Hematopoietic multipotent progenitor cell (in vitro differentiated cells): ENCODE measurements at regions not wholly inside any gene's neighbourhood (a gene's known extent, or its start where the extent isn't known, plus 50 kb on each side); places are given as distances from the start of the nearest gene placed in this dataset.
"Not testable (repeated sequence)": the region's sequence is repeated elsewhere in the genome, so short reads cannot be mapped to it uniquely, and the experiment has no call there.

ENCODE experiments used
- DNase-seq, 3 donors: peaks; one replicate each; pipeline ENCODE4 v3.0.0-alpha.2; 2011 to 2015; ENCODE audit warnings: low read depth in 2 of 3, low spot score in 2 of 3

DNA sequence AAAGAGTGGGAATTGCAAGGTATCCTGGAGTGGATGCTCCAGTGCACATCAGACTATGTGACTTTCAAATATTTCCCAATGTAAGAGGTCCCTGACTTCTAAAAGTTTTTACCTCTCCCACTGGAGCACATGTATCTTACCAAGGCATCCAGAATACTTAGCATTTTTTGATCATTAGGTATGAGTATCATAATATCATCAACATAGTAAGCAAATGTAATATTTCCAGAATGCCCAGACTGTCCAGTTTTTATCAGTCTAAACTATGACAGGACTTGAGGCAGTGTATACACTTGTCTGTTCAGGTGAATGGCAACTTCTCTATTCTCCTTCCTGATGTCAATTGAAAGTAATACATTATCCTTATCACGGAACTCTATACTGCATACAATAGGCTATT is 924.6 kb upstream of the GJE1 start:
- no peak for DNase-seq

DNA sequence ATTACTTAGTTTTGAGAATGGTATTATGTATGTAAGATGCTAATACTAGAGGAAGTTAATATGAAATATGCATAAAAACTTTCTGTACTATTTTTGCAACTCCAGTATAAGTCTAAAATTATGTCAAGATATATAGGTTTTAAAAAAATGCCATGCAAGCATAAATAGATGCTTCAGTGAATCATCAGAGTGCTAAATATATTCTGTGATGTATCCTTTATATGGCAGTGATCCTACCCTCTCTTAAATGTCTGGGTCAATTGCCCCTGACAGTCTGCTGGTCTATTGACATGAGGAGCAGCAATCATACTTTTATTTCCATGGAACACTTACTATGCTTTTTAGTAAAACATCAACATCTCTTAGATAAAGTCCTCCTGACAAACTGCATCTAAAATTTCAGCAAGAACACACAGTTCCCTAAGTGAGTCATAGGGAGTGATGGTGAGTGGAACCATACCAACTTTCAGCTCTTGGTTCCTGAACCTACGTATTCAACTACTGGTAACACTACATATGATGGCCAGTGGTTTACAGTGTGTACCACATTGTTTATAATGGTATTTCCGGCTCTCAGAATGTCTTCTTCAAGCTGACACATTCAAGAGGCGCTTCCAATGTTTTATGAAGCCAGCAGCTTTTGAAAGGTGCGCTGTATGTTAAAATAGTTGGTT is 928.7 kb upstream of the GJE1 start:
- no peak for DNase-seq

DNA sequence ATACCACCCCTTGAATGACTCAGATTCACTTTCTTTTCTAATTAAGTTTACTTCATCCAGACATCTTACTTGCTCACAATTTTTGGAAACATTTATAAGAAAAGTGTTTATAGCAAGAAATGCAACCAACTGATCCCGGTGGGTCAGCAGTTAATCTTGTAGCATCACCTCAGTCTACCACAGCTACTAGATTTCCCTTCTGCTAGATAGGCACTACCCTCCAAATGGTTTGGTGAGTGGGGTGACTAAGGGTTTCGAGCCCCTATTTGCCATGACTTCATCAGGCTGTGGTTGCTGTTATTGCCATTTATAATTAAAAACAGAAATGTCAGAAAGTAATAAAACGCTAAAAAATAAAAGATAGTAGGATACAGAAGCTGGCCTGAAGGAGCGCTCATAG is 930.1 kb upstream of the GJE1 start:
- no peak for DNase-seq

DNA sequence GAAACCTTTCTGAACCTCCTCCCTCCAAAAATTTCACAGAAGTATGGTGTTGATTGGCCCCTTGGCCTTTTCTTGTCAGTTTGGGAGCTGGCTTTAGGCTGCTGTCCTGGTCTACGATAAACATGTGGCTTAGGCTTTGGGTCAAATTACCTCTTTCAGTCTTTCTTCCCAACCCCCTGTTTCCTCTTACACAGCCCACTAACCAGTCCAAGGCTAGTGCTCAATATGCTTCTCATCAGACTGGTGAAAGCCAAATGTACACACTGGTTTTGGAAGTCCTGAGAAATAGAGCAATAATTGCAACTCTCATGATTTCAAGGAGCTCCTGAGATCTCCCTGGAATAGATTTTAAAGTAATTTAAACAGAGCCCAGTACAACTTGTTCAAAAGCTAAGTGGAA is 933.7 kb upstream of the GJE1 start:
- DNase-seq = no peak

DNA sequence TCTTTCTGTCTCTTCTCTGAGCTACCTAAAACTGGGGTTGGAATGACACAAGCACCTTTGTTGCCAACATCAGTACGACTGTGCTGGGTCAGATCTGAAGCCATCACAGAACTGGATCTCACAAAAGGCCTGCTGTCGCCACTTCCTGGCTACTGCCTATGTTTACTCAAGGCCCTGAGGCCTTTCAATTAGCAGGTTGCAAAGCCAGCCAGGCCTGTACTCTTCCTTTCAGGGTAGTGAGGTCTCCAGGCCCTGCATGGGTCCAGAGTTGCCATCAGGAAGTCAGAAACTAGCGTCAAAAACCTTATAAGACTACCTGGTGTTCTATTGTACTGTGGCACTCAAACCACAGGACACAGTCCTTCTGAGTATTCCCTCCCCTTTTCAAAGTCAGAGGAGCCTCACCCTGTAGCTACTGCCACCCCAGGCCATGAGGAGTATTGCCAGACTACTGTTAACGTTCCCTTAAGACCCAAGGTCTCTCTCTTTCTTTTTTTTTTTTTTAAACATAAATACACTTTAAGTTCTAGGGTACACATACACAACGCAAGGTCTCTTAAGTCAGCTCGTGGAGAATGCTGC is 937.4 kb upstream of the GJE1 start:
- DNase-seq = no peak

DNA sequence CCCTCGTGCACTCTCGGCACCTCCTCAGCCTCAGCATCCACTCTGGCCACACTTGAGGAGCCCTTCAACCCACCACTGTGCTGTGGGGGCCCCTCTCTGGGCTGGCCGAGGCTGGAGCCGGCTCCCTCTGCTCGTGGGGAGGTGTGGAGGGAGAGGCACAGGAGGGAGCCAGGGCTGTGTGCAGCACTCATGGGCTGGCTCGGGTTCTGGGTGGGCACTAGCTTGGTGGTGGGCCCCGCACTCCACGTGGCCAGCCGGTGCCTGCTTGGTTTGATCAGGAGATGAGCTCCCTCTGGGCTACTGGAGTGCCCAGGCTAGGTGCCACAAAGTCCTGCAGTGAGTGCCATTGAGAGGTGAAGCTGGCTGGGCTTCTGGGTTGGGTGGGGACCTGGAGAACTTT is 949.4 kb upstream of the GJE1 start:
- DNase-seq = no peak

DNA sequence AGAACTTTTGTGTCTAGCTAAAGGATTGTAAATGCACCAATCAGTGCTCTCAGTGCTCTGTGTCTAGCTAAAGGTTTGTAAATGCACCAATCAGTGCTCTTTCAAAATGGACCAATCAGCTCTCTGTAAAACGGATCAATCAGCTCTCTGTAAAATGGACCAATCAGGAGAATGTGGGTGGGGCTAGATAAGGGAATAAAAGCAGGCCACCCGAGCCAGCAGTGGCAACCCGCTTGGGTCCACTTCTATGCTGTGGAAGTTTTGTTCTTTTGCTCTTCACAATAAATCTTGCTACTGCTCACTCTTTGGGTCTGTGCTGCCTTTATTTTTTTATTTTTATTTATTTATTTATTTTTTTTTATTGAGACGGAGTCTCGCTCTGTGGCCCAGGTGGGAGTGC is 957.3 kb upstream of the GJE1 start:
- DNase-seq = not testable (repeated sequence)

DNA sequence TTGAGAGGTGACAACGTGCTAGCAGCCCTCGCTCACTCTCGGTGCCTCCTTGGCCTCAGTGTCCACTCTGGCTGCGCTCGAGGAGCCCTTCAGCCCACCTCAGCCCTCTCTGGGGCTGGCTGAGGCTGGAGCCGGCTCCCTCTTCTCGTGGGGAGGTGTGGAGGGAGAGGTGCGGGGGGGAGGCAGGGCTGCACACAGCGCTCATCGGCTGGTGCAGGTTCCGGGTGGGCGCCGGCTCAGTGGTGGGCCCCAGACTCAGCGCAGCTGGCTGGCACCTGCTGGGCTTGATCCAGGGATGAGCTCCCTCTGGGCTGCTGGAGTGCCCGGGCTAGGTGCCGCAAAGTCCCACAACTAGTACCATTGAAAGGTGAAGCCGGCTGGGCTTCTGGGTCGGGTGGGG is 957.8 kb upstream of the GJE1 start:
- DNase-seq = no peak

DNA sequence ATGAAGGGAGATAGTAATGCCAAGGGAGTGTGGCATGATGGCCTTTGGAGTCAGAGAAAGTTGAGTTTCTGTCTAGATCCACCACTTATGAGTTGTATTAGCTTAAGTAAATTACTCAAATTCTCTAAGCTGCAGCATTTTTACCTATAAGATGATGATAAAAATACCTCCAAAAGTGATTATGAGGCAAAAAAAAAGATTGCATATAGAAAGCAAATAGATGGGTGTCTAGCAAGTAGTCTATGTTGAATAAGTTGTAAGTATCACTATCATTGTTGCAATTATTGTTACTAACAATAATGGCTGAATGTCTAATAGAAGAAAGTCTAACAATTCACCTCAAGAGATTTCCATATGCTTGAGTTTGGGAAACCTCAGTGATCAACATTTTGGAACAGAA is 959.2 kb upstream of the GJE1 start:
- DNase-seq = no peak

DNA sequence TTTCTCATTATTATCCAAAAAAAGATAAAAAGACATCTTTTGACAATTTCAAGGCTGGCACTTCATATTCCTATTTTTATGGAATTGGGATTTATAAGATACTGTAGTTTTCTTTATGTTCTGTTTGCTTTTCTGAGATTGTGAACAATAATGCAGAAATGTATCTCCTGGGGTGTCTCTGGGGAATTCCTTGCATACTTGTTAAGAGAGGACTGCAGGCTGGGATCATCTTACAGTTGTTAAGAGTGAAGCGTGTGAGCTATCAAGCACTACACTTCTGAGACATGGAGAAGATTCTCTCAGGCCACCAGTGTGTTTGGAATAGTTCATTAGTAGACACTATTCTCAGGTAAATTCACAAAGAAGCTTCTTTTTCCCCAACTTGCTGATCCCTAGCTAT is 963.3 kb upstream of the GJE1 start:
- no peak for DNase-seq

- DNase-seq = no peak
Observed at GRCh38 chr6:141167945-141168344, 964.8 kb upstream of the GJE1 start.

DNA sequence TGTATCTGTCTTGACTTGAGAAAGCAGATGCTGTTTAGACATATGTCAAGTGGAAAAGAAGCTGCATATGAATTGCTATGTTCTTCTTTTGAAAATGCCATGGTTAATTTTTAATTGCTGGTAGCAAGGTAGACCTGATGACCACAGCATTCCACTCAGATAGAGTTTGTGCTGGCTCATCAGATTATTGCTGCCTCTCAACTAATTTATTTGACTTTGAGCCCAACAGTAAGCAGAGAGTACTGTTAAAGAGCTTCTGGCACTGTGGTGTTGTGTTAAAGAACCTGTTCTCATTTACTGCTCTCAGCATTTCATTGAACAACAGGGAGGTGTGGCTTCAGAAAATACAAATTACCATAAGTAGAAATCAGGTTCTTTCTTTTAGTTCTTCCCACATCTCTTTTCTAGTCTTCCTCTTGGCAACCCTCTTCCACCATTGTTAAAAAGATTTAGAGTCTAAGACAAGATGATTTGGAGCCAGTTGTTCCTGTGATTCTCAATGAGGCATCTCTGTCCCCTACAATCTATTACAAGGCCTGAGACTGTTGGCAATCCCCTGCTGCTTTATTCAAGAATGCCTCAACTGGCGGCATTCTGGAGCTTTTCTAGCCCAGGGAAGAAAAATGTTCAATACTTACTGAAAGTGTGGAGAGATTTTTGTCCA is 967.6 kb upstream of the GJE1 start:
- DNase-seq = no peak

- DNase-seq = no peak
Observed at GRCh38 chr6:141164042-141164743, 968.5 kb upstream of the GJE1 start.

DNA sequence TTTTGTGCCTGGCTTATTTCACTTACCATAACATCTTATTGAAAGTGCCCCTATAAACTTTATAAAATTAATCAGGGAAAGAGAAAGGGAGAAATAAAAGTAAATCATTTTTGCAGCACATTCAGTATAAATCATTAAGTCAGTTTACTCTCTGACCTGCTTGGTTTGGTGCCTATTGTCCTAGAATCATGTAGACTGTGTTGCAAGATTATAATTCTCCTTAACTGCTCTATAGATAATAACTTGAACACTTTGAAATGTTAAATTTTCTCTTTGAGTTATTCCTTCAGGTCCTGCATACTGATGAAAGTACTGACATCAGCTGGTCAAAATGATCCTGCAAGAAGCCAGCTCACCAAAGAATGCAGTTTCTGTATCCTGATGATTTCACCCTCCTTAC is 969.6 kb upstream of the GJE1 start:
- DNase-seq = no peak

DNA sequence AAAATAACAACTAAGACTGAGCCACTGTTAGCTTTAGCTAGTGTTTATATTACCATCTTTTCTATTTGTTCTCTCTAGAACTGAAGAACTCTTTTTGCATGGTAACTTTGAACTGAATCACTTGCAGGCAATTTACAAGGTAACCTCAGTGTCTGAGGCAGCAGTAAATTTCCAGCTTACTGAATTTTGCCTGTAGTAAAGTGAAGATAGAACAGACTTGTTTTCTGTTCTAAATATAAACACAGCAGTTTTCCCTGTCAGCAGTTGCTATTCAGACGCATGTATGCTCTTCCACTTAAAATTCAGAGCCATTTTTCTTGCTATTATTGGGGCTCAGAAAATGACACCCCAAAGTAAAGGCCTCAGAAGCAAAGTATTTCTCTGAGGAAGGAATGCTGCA is 974.0 kb upstream of the GJE1 start:
- no peak for DNase-seq

- peak in 1 of 3 donors; percentile 10 for DNase-seq
Observed at GRCh38 chr6:141153563-141153962, 979.2 kb upstream of the GJE1 start.

- no peak for DNase-seq
Observed at GRCh38 chr6:141152951-141153350, 979.8 kb upstream of the GJE1 start.

- no peak for DNase-seq
Observed at GRCh38 chr6:141151710-141152417, 980.9 kb upstream of the GJE1 start.

- DNase-seq = no peak
Observed at GRCh38 chr6:141141870-141142269, 990.9 kb upstream of the GJE1 start.

- DNase-seq = no peak
Observed at GRCh38 chr6:141140905-141141304, 991.8 kb upstream of the GJE1 start.

DNA sequence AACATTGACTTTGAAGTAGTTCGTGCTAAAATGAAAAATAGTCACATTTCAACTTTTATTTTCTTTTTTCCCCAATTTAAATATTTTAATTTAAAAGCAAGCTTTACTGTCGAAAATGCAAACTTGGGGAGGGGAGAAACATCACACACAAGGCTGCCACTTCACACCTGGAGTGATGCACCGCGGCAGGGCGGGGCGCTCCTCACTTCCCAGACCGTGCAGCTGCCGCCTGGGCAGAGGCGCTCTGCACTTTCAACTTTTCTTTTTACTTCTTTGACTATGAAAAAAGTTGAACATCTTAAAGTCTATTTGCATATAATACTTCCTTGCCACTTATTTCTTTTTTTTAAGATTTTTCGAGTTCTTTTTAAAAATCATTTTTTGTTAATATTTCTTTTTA is 993.3 kb upstream of the GJE1 start:
- DNase-seq = no peak
